HEK293T (cell line): ENCODE measurements at regions not wholly inside any gene's neighbourhood (a gene's known extent, or its start where the extent isn't known, plus 50 kb on each side); places are given as distances from the start of the nearest gene placed in this dataset.

Experiments
- CTCF ChIA-PET: fragments of 350-600 bp; formaldehyde crosslinking; extraction: SDS; loops from one replicate; lab custom pipeline; 2021; ENCODE audit warnings: antibody characterized with exemption, inconsistent platforms; lab: Yijun Ruan, JAX
- POLR2A ChIA-PET: fragments of 350-600 bp; formaldehyde crosslinking; extraction: SDS; loops from one replicate; lab custom pipeline; 2020; ENCODE audit warnings: antibody characterized with exemption, inconsistent platforms; lab: Yijun Ruan, JAX
- DNase-seq: peaks from one replicate; pipeline ENCODE4 v3.0.0; 2012; ENCODE audit warnings: mixed read lengths; ENCODE audit errors: extremely low spot score
- ARNT ChIP-seq: fragments of 450-650 bp; IDR thresholded peaks from 2 replicates; pipeline ENCODE4 v1.6.1; 2017; ENCODE audit warnings: mild to moderate bottlenecking
- BHLHE40 ChIP-seq: fragments of 450-650 bp; IDR thresholded peaks from 2 replicates; pipeline ENCODE4 v1.6.1; 2016; ENCODE audit warnings: mild to moderate bottlenecking, moderate library complexity, borderline replicate concordance
- CTBP1 ChIP-seq: fragments of 450-650 bp; IDR thresholded peaks from 2 replicates; pipeline ENCODE4 v1.6.1; 2016; ENCODE audit warnings: borderline replicate concordance
- ELF4 ChIP-seq: fragments of 450-650 bp; IDR thresholded peaks from 2 replicates; pipeline ENCODE4 v1.6.1; 2017; ENCODE audit warnings: antibody characterized with exemption
- FOXA1 ChIP-seq: fragments of 450-650 bp; IDR thresholded peaks from 2 replicates; pipeline ENCODE4 v1.6.1; 2016; ENCODE audit warnings: mild to moderate bottlenecking
- FOXK2 ChIP-seq: fragments of 450-650 bp; IDR thresholded peaks from 2 replicates; pipeline ENCODE4 v1.6.1; 2016; ENCODE audit warnings: mild to moderate bottlenecking
- FOXM1 ChIP-seq: fragments of 450-650 bp; IDR thresholded peaks from 2 replicates; pipeline ENCODE4 v1.6.1; 2017; ENCODE audit warnings: mild to moderate bottlenecking, borderline replicate concordance
- HDGF ChIP-seq: fragments of 450-650 bp; IDR thresholded peaks from 2 replicates; pipeline ENCODE4 v1.6.1; 2017; ENCODE audit warnings: antibody characterized with exemption, borderline replicate concordance
- L3MBTL2 ChIP-seq: fragments of 450-650 bp; conservative IDR thresholded peaks from 2 replicates; pipeline ENCODE4 v1.6.1; 2016; ENCODE audit warnings: mild to moderate bottlenecking
- LEF1 ChIP-seq: fragments of 450-650 bp; IDR thresholded peaks from 2 replicates; pipeline ENCODE4 v1.6.1; 2017; ENCODE audit warnings: mild to moderate bottlenecking, borderline replicate concordance
- NFRKB ChIP-seq: fragments of 450-650 bp; IDR thresholded peaks from 2 replicates; pipeline ENCODE4 v1.6.1; 2016; ENCODE audit warnings: mild to moderate bottlenecking, moderate library complexity
- PKNOX1 ChIP-seq: fragments of 450-650 bp; IDR thresholded peaks from 2 replicates; pipeline ENCODE4 v1.6.1; 2016
- SP1 ChIP-seq: fragments of 450-650 bp; IDR thresholded peaks from 2 replicates; pipeline ENCODE4 v1.6.1; 2017
- SUZ12 ChIP-seq: fragments of 450-650 bp; IDR thresholded peaks from 2 replicates; pipeline ENCODE4 v1.6.1; 2016; ENCODE audit warnings: mild to moderate bottlenecking
- TARDBP ChIP-seq: fragments of 450-650 bp; IDR thresholded peaks from 2 replicates; pipeline ENCODE4 v1.6.1; 2016
- ZNF384 ChIP-seq: fragments of 450-650 bp; IDR thresholded peaks from 2 replicates; pipeline ENCODE4 v1.6.1; 2016

GRCh38 chr6:156646496-156646895, 130.7 kb upstream of the ARID1B start:
- DNase-seq, result no peak
- POLR2A ChIA-PET, result no interaction called here
- CTCF ChIA-PET, result interaction anchor here (0.6 kb wide), 1 partner anchor 9 kb away, joined by 6 read pairs; no protein-coding TSS in a partner anchor
- TF ChIP-seq ELF4 (no peak), FOXA1 (no peak), FOXK2 (no peak), CTBP1 (no peak), SP1 (no peak), LEF1 (no peak), NFRKB (no peak), ZNF384 (no peak), L3MBTL2 (no peak), HDGF (no peak), SUZ12 (no peak)

GRCh38 chr6:156645097-156645496, 132.1 kb upstream of the ARID1B start:
- DNase-seq, result no peak
- no peak for TF ChIP-seq LEF1
- TF ChIP-seq PKNOX1, result no peak
- TF ChIP-seq HDGF, result no peak
- TF ChIP-seq L3MBTL2, result no peak
- no peak for TF ChIP-seq TARDBP
- no peak for TF ChIP-seq FOXA1
- TF ChIP-seq CTBP1, result no peak
- TF ChIP-seq FOXM1, result no peak
- no peak for TF ChIP-seq SUZ12
- TF ChIP-seq ARNT, result no peak
- TF ChIP-seq BHLHE40, result no peak
- no peak for TF ChIP-seq FOXK2
- no peak for TF ChIP-seq NFRKB
- ChIA-PET POLR2A (no interaction called here), CTCF (no interaction called here)

GRCh38 chr6:156639009-156639721, 138.0 kb upstream of the ARID1B start:
- TF ChIP-seq HDGF (no peak), TARDBP (no peak), SP1 (no peak), BHLHE40 (no peak), CTBP1 (no peak), ZNF384 (no peak), SUZ12 (no peak), FOXM1 (no peak), L3MBTL2 (no peak), ARNT (no peak), NFRKB (no peak), LEF1 (no peak), ELF4 (no peak), FOXA1 (no peak), FOXK2 (no peak)
- CTCF ChIA-PET, result interaction anchor here (0.9 kb wide), 1 partner anchor 20 kb away, joined by 4 read pairs; no protein-coding TSS in a partner anchor
- DNase-seq, result no peak
- POLR2A ChIA-PET, result no interaction called here

- CTCF ChIA-PET, result interaction anchor here (0.6 to 0.9 kb wide), 2 partner anchors 19 to 386 kb away, joined by 3 to 4 read pairs; no protein-coding TSS in a partner anchor
- no peak for DNase-seq
- POLR2A ChIA-PET, result interaction anchor here (1.6 kb wide), 1 partner anchor 48 kb away, joined by 6 read pairs; no protein-coding TSS in a partner anchor
- no peak for TF ChIP-seq ARNT
- no peak for TF ChIP-seq ELF4
Observed at GRCh38 chr6:156638581-156638980, 138.6 kb upstream of the ARID1B start.

- ChIA-PET POLR2A (no interaction called here), CTCF (no interaction called here)
- TF ChIP-seq FOXK2 (no peak), HDGF (no peak), NFRKB (no peak), CTBP1 (no peak), ELF4 (no peak), SUZ12 (no peak), SP1 (no peak), BHLHE40 (no peak), LEF1 (no peak), ARNT (no peak), FOXA1 (no peak), FOXM1 (no peak), L3MBTL2 (no peak), PKNOX1 (no peak), TARDBP (no peak), ZNF384 (no peak)
- DNase-seq, result no peak
Observed at GRCh38 chr6:156634951-156635371, 142.2 kb upstream of the ARID1B start.

GRCh38 chr6:156634048-156634447, 143.1 kb upstream of the ARID1B start:
- POLR2A ChIA-PET, result no interaction called here
- TF ChIP-seq FOXA1 (no peak), SP1 (no peak), ZNF384 (no peak), FOXK2 (no peak), NFRKB (no peak), HDGF (no peak), ELF4 (no peak), PKNOX1 (no peak), ARNT (no peak)
- CTCF ChIA-PET, result no interaction called here
- DNase-seq, result no peak
